IMR-90 (cell line): ENCODE measurements at regions not wholly inside any gene's neighbourhood (a gene's known extent, or its start where the extent isn't known, plus 50 kb on each side); places are given as distances from the start of the nearest gene placed in this dataset.

Experiments
- ATAC-seq: fragments of 200-7000 bp; cut with Tn5 transposase; 2 replicates; pipeline ENCODE4 v1.9.1; 2020; ENCODE audit warnings: low read depth, mild to moderate bottlenecking, moderate library complexity
- BruUV-seq: library from RNA; stranded (reverse); fragments of 400-500 nt; replicated peaks from 2 replicates; lab custom pipeline; 2021; lab: Mats Ljungman, UMichigan
- CTCF ChIA-PET: fragments of 300-600 bp; formaldehyde crosslinking; extraction: SDS; loops from one replicate; lab custom pipeline; 2021; ENCODE audit warnings: antibody characterized with exemption; lab: Yijun Ruan, JAX
- POLR2A ChIA-PET: fragments of 300-600 bp; sonication (Branson Sonifier 250); formaldehyde crosslinking; loops from one replicate; lab custom pipeline; 2022; ENCODE audit warnings: antibody characterized with exemption; ENCODE audit not compliant: unreplicated experiment; lab: Charles Lee
- DNase-seq: peaks from one replicate; pipeline ENCODE4 v3.0.0; 2013
- H2AFZ ChIP-seq: replicated peaks from 2 replicates; pipeline ENCODE3; 2013; ENCODE audit warnings: low read length, mild to moderate bottlenecking; ENCODE audit not compliant: poor library complexity
- H2AK5ac ChIP-seq: 2 replicates; pipeline ENCODE4 v1.6.1; 2013; ENCODE audit warnings: low read depth, low read length, inconsistent platforms
- H2AK9ac ChIP-seq: replicated peaks from 2 replicates; pipeline ENCODE3; 2013; ENCODE audit warnings: mild to moderate bottlenecking, low read depth, low read length, moderate library complexity; ENCODE audit not compliant: poor library complexity
- H2BK120ac ChIP-seq: 2 replicates; pipeline ENCODE4 v1.6.1; 2013; ENCODE audit warnings: low read depth, low read length, inconsistent platforms
- H2BK15ac ChIP-seq: 3 replicates; pipeline ENCODE4 v1.6.1; 2013; ENCODE audit warnings: low read depth, low read length, inconsistent platforms
- H2BK20ac ChIP-seq: 2 replicates; pipeline ENCODE4 v1.6.1; 2013; ENCODE audit warnings: low read depth, mild to moderate bottlenecking, inconsistent platforms, low read length, moderate library complexity
- H2BK5ac ChIP-seq: 2 replicates; pipeline ENCODE4 v1.6.1; 2013; ENCODE audit warnings: mild to moderate bottlenecking, low read depth, low read length, inconsistent platforms; ENCODE audit not compliant: poor library complexity, severe bottlenecking
- H3K14ac ChIP-seq: replicated peaks from 2 replicates; pipeline ENCODE4 v1.6.1; 2013; ENCODE audit warnings: low read depth, low read length, inconsistent platforms
- H3K18ac ChIP-seq: 2 replicates; pipeline ENCODE4 v1.6.1; 2013; ENCODE audit warnings: low read depth, low read length, control low read depth
- H3K23ac ChIP-seq: 2 replicates; pipeline ENCODE4 v1.6.1; 2013; ENCODE audit warnings: low read depth, low read length, inconsistent platforms
- H3K27ac ChIP-seq: 2 replicates; pipeline ENCODE4 v1.5.1; 2013; ENCODE audit warnings: mild to moderate bottlenecking, control low read depth, low read length; ENCODE audit not compliant: insufficient read depth
- H3K27me3 ChIP-seq: 2 replicates; pipeline ENCODE4 v1.6.1; 2013; ENCODE audit warnings: low read length; ENCODE audit not compliant: control insufficient read depth, insufficient read depth
- H3K36me3 ChIP-seq: 2 replicates; pipeline ENCODE4 v1.6.1; 2013; ENCODE audit warnings: low read length, mixed read lengths; ENCODE audit not compliant: control insufficient read depth, insufficient read depth
- H3K4ac ChIP-seq: 2 replicates; pipeline ENCODE4 v1.6.1; 2013; ENCODE audit warnings: low read depth, low read length, inconsistent platforms
- H3K4me1 ChIP-seq: 2 replicates; pipeline ENCODE4 v1.6.1; 2013; ENCODE audit warnings: low read length, mixed read lengths; ENCODE audit not compliant: control insufficient read depth, insufficient read depth
- H3K4me2 ChIP-seq: 2 replicates; pipeline ENCODE4 v1.6.1; 2013; ENCODE audit warnings: low read depth, mild to moderate bottlenecking, control low read depth, low read length, moderate library complexity
- H3K4me3 ChIP-seq: 2 replicates; pipeline ENCODE4 v1.5.1; 2013; ENCODE audit warnings: low read depth, mild to moderate bottlenecking, control low read depth, low read length, moderate library complexity; ENCODE audit not compliant: insufficient read depth
- H3K56ac ChIP-seq: 2 replicates; pipeline ENCODE4 v1.6.1; 2013; ENCODE audit warnings: low read length, inconsistent platforms; ENCODE audit not compliant: insufficient read depth; ENCODE audit errors: extremely low read depth
- H3K79me1 ChIP-seq, 2 experiments: 2 replicates each; pipeline ENCODE4 v1.6.1; 2013; ENCODE audit warnings: low read length in 2 of 2, inconsistent platforms in 1 of 2, low read depth in 1 of 2
- H3K9ac ChIP-seq: 2 replicates; pipeline ENCODE4 v1.6.1; 2013; ENCODE audit warnings: low read depth, low read length, control low read depth
- H3K9me1 ChIP-seq: 2 replicates; pipeline ENCODE4 v1.6.1; 2013; ENCODE audit warnings: low read length, inconsistent platforms; ENCODE audit not compliant: insufficient read depth
- H3K9me3 ChIP-seq: 2 replicates; pipeline ENCODE4 v1.6.1; 2013; ENCODE audit warnings: low read length; ENCODE audit not compliant: control insufficient read depth, insufficient read depth
- H4K20me1 ChIP-seq: 2 replicates; pipeline ENCODE4 v1.6.1; 2013; ENCODE audit warnings: low read length, inconsistent platforms; ENCODE audit not compliant: insufficient read depth
- H4K5ac ChIP-seq: 2 replicates; pipeline ENCODE4 v1.6.1; 2013; ENCODE audit warnings: mild to moderate bottlenecking, low read depth, low read length, control low read depth
- H4K8ac ChIP-seq, 2 experiments: 2 replicates each; pipeline ENCODE4 v1.6.1; 2013; ENCODE audit warnings: low read depth in 2 of 2, low read length in 2 of 2, control low read depth in 1 of 2, inconsistent platforms in 1 of 2
- H4K91ac ChIP-seq: 2 replicates; pipeline ENCODE4 v1.6.1; 2013; ENCODE audit warnings: low read depth, low read length, inconsistent platforms; ENCODE audit not compliant: insufficient read depth
- BHLHE40 ChIP-seq: fragments of 150-350 bp; IDR thresholded peaks from 2 replicates; pipeline ENCODE4 v1.6.1; 2016; ENCODE audit warnings: mild to moderate bottlenecking, low read depth, low read length
- CEBPB ChIP-seq: IDR thresholded peaks from 2 replicates; pipeline ENCODE4 v1.6.1; 2012; ENCODE audit warnings: low read depth, low read length, improper control_type of control experiment
- CHD1 ChIP-seq: IDR thresholded peaks from 2 replicates; pipeline ENCODE4 v1.6.1; 2012; ENCODE audit warnings: low read depth, low read length, improper control_type of control experiment
- FOS ChIP-seq: fragments of 150-350 bp; IDR thresholded peaks from 2 replicates; pipeline ENCODE4 v1.6.1; 2016; ENCODE audit warnings: low read depth, low read length
- MAFK ChIP-seq: IDR thresholded peaks from 2 replicates; pipeline ENCODE4 v1.6.1; 2012; ENCODE audit warnings: low read depth, low read length, improper control_type of control experiment
- MAZ ChIP-seq: IDR thresholded peaks from 2 replicates; pipeline ENCODE4 v1.6.1; 2012; ENCODE audit warnings: low read depth, mild to moderate bottlenecking, low read length, improper control_type of control experiment, moderate library complexity, borderline replicate concordance
- MXI1 ChIP-seq: IDR thresholded peaks from 2 replicates; pipeline ENCODE4 v1.6.1; 2012; ENCODE audit warnings: low read depth, mild to moderate bottlenecking, low read length, moderate library complexity, borderline replicate concordance
- NFE2L2 ChIP-seq: fragments of 150-350 bp; IDR thresholded peaks from 2 replicates; pipeline ENCODE4 v1.6.1; 2016; ENCODE audit warnings: low read depth, mild to moderate bottlenecking, low read length
- POLR2A ChIP-seq: IDR thresholded peaks from 2 replicates; pipeline ENCODE4 v1.6.1; 2012; ENCODE audit warnings: mild to moderate bottlenecking, low read depth, low read length
- RAD21 ChIP-seq: IDR thresholded peaks from 2 replicates; pipeline ENCODE4 v1.6.1; 2012; ENCODE audit warnings: low read length, improper control_type of control experiment
- RCOR1 ChIP-seq: IDR thresholded peaks from 2 replicates; pipeline ENCODE4 v1.6.1; 2012; ENCODE audit warnings: mild to moderate bottlenecking, low read length, improper control_type of control experiment; ENCODE audit not compliant: insufficient replicate concordance
- RFX5 ChIP-seq: IDR thresholded peaks from 2 replicates; pipeline ENCODE4 v1.8.0; 2012; ENCODE audit warnings: low read depth, mild to moderate bottlenecking, low read length, moderate library complexity
- SMC3 ChIP-seq: fragments of 150-350 bp; IDR thresholded peaks from 2 replicates; pipeline ENCODE4 v1.6.1; 2016; ENCODE audit warnings: low read depth, mild to moderate bottlenecking, antibody characterized with exemption, low read length, moderate library complexity
- WGBS, 2 experiments: methylation state at CpG; one replicate each; pipeline versions ENCODE4 v1.1.5 to v1.1.7; 2013; ENCODE audit warnings: missing lambda C conversion rate in 2 of 2; ENCODE audit not compliant: insufficient read length in 1 of 2; ENCODE audit errors: extremely low coverage in 2 of 2; 5-methylcytosine and 5-hydroxymethylcytosine counted together
- dilution Hi-C: fragments of 300-500 bp; cut with HindIII; formaldehyde crosslinking; loops from one replicate; pipeline ENCODE4 v1.14.3; 2018; ENCODE audit warnings: low sequenced_read_pairs; ENCODE audit not compliant: unreplicated experiment
- in situ Hi-C: fragments of 300-500 bp; cut with MboI; formaldehyde crosslinking; loops from 3 replicates; pipeline ENCODE4 v1.14.3; 2019; ENCODE audit warnings: low sequenced_read_pairs, inconsistent platforms, mixed read lengths
- intact Hi-C: fragments of 100-400 bp; cut with micrococcal nuclease; formaldehyde crosslinking; loops from 2 replicates; pipeline ENCODE4 v1.10.0; 2022
- TF ChIP-seq, protein P1 (sequence below): conservative IDR thresholded peaks from 2 replicates; pipeline ENCODE4 v1.5.1; 2012; ENCODE audit warnings: mild to moderate bottlenecking, low read depth, low read length, improper control_type of control experiment
- TF ChIP-seq, protein P2 (sequence below): fragments of 150-350 bp; IDR thresholded peaks from 2 replicates; pipeline ENCODE4 v1.6.1; 2016; ENCODE audit warnings: low read depth, mild to moderate bottlenecking, low read length, moderate library complexity, borderline replicate concordance

DNA sequence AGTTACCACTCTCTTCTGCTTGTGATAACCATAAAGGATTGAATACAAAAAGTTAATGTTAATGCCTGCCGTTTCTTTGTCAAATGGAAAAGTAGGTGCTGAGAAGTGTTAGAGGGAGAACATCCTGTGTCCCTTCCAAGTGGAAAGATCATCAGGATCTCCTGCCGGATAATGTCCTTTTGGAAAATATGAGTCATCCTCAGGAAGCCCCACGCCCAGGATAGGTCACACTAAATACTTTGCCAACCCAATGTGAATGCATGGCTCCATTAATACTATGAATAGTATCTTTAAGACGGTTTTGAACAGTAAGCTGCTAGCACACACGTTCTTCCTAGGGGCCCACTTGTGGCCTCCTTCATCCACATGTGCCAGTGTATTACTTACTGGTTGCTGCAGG lies 279.5 kb downstream of the ZNF326 start:
- Histone ChIP-seq H3K14ac (no peak overlapping the region), H3K9me1 (no peaks in the 10 kb centered on the region), H3K27ac (no peak overlapping the region), H3K18ac (no peak overlapping the region), H2AFZ (no peak overlapping the region), H2BK5ac (no peak overlapping the region), H3K9me3 (no peaks in the 10 kb centered on the region), H3K4ac (no peak overlapping the region), H4K8ac (no peak overlapping the region), H4K20me1 (no peaks in the 10 kb centered on the region), H2BK15ac (no peak overlapping the region), H3K9ac (no peak overlapping the region), H3K56ac (no peak overlapping the region), H3K27me3 (no peaks in the 10 kb centered on the region), H2AK9ac (no peak overlapping the region), H2BK120ac (no peak overlapping the region), H3K4me3 (no peak overlapping the region), H2BK20ac (no peak overlapping the region), H3K4me2 (no peak overlapping the region), H3K4me1 (no peaks in the 10 kb centered on the region), H3K79me1 (no peaks in the 10 kb centered on the region), H2AK5ac (no peak overlapping the region), H3K36me3 (no peaks in the 10 kb centered on the region), H4K91ac (no peak overlapping the region), H3K23ac (no peak overlapping the region), H4K5ac (no peak overlapping the region)
- DNase-seq (no peak), ATAC-seq (no peak)
- BruUV-seq: no TSS peak
- ChIA-PET CTCF (no interaction called here), POLR2A (no interaction called here)
- intact Hi-C loops: no loop called here
- no CpG with 5 or more reads among the region's 5 CpGs for WGBS, 2 experiments
- dilution Hi-C loops: no loop called here
- TF ChIP-seq BHLHE40 (no peak), RFX5 (no peak), RAD21 (no peak), RCOR1 (no peak), POLR2A (no peak), FOS (no peak), CHD1 (no peak), MAFK (no peak), SMC3 (no peak), NFE2L2 (no peak), CEBPB (no peak), MAZ (no peak), MXI1 (no peak)
- TF ChIP-seq, protein P1, sequence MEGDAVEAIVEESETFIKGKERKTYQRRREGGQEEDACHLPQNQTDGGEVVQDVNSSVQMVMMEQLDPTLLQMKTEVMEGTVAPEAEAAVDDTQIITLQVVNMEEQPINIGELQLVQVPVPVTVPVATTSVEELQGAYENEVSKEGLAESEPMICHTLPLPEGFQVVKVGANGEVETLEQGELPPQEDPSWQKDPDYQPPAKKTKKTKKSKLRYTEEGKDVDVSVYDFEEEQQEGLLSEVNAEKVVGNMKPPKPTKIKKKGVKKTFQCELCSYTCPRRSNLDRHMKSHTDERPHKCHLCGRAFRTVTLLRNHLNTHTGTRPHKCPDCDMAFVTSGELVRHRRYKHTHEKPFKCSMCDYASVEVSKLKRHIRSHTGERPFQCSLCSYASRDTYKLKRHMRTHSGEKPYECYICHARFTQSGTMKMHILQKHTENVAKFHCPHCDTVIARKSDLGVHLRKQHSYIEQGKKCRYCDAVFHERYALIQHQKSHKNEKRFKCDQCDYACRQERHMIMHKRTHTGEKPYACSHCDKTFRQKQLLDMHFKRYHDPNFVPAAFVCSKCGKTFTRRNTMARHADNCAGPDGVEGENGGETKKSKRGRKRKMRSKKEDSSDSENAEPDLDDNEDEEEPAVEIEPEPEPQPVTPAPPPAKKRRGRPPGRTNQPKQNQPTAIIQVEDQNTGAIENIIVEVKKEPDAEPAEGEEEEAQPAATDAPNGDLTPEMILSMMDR: no peak
- TF ChIP-seq, protein P2, sequence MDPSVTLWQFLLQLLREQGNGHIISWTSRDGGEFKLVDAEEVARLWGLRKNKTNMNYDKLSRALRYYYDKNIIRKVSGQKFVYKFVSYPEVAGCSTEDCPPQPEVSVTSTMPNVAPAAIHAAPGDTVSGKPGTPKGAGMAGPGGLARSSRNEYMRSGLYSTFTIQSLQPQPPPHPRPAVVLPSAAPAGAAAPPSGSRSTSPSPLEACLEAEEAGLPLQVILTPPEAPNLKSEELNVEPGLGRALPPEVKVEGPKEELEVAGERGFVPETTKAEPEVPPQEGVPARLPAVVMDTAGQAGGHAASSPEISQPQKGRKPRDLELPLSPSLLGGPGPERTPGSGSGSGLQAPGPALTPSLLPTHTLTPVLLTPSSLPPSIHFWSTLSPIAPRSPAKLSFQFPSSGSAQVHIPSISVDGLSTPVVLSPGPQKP: no peak
- in situ Hi-C loops: no loop called here
